ENCODE measurements at regions not wholly inside any gene's neighbourhood (a gene's known extent, or its start where the extent isn't known, plus 50 kb on each side); places are given as distances from the start of the nearest gene placed in this dataset.
"Not testable (repeated sequence)": the region's sequence is repeated elsewhere in the genome, so short reads cannot be mapped to it uniquely, and the experiment has no call there.

GRCh38 chr5:42168091-42168670 lies 243.1 kb downstream of the FBXO4 start:
- H3K4ac ChIP-seq (ENCODE audit: low read depth in 1 of 2, low read length in 2 of 2) = no peak overlapping the region
- H4K8ac ChIP-seq (ENCODE audit: low read length) = no peak overlapping the region
- no peaks in the 10 kb centered on the region for H3K9me3 ChIP-seq (ENCODE audit: control insufficient read depth, low read length)
- no peak overlapping the region for H2BK15ac ChIP-seq (ENCODE audit: low read depth, poor library complexity, severe bottlenecking)
- 11% methylated on average over 2 of the region's 3 CpGs for WGBS
- H3K36me3 ChIP-seq (ENCODE audit: control insufficient read depth in 1 of 2, insufficient read depth in 2 of 2, low read depth in 1 of 2, low read length in 2 of 2) = no peaks in the 10 kb centered on the region
- no peak overlapping the region for H3K14ac ChIP-seq (ENCODE audit: low read length in 2 of 2)
- H3K23ac ChIP-seq (ENCODE audit: low read length in 2 of 2) = no peak overlapping the region
- no peak overlapping the region for H2BK120ac ChIP-seq (ENCODE audit: low read depth, low read length)
- H2AK5ac ChIP-seq (ENCODE audit: low read length, severe bottlenecking) = no peak overlapping the region
- H3K4me1 ChIP-seq (ENCODE audit: control insufficient read depth, insufficient read depth, low read depth, low read length) = no peaks in the 10 kb centered on the region
- H3K27me3 ChIP-seq (ENCODE audit: control insufficient read depth in 1 of 2, insufficient read depth in 1 of 2, low read length in 2 of 2) = no peaks in the 10 kb centered on the region
- H2BK12ac ChIP-seq (ENCODE audit: low read length in 2 of 2) = no peak overlapping the region
- H3K27ac ChIP-seq (ENCODE audit: low read length, poor library complexity, severe bottlenecking) = no peak overlapping the region
- H3K9ac ChIP-seq (ENCODE audit: low read length) = no peak overlapping the region
- DNase-seq = no peak
- H3K4me3 ChIP-seq (ENCODE audit: insufficient read depth in 1 of 2, low read depth in 1 of 2, low read length in 2 of 2) = no peak overlapping the region
- H3K18ac ChIP-seq (ENCODE audit: low read depth in 1 of 2, low read length in 2 of 2) = no peak overlapping the region
- H2AFZ ChIP-seq (ENCODE audit: low read depth, low read length) = no peak overlapping the region
- H3K79me1 ChIP-seq (replicated peaks; ENCODE audit: low read length, poor library complexity, severe bottlenecking) = no peaks in the 10 kb centered on the region
- H2BK5ac ChIP-seq (ENCODE audit: low read depth, low read length, poor library complexity, severe bottlenecking) = no peak overlapping the region
- no peak overlapping the region for H4K91ac ChIP-seq (ENCODE audit: low read length)
- H3K4me2 ChIP-seq (ENCODE audit: low read length, poor library complexity, severe bottlenecking) = no peak overlapping the region

GRCh38 chr5:42176118-42176517 lies 247.1 kb upstream of the GHR start:
- not testable (repeated sequence) for H3K4me3 ChIP-seq (ENCODE audit: insufficient read depth in 1 of 2, low read depth in 1 of 2, low read length in 2 of 2); H3K27ac ChIP-seq (ENCODE audit: low read length, poor library complexity, severe bottlenecking); DNase-seq; H3K14ac ChIP-seq (ENCODE audit: low read length in 2 of 2); H2BK120ac ChIP-seq (ENCODE audit: low read depth, low read length); H3K18ac ChIP-seq (ENCODE audit: low read depth in 1 of 2, low read length in 2 of 2); H3K4ac ChIP-seq (ENCODE audit: low read depth in 1 of 2, low read length in 2 of 2); H3K9ac ChIP-seq (ENCODE audit: low read length); H2BK5ac ChIP-seq (ENCODE audit: low read depth, low read length, poor library complexity, severe bottlenecking); H3K9me3 ChIP-seq (ENCODE audit: control insufficient read depth, low read length); H3K4me2 ChIP-seq (ENCODE audit: low read length, poor library complexity, severe bottlenecking); H3K79me1 ChIP-seq (replicated peaks; ENCODE audit: low read length, poor library complexity, severe bottlenecking); H3K4me1 ChIP-seq (ENCODE audit: control insufficient read depth, insufficient read depth, low read depth, low read length); H2AK5ac ChIP-seq (ENCODE audit: low read length, severe bottlenecking); H3K23ac ChIP-seq (ENCODE audit: low read length in 2 of 2); H4K91ac ChIP-seq (ENCODE audit: low read length); H2AFZ ChIP-seq (ENCODE audit: low read depth, low read length); H2BK12ac ChIP-seq (ENCODE audit: low read length in 2 of 2); H3K36me3 ChIP-seq (ENCODE audit: control insufficient read depth in 1 of 2, insufficient read depth in 2 of 2, low read depth in 1 of 2, low read length in 2 of 2); H4K8ac ChIP-seq (ENCODE audit: low read length); H3K27me3 ChIP-seq (ENCODE audit: control insufficient read depth in 1 of 2, insufficient read depth in 1 of 2, low read length in 2 of 2); H2BK15ac ChIP-seq (ENCODE audit: low read depth, poor library complexity, severe bottlenecking)
- WGBS = 69% methylated on average over 3 of the region's 3 CpGs

- H3K14ac ChIP-seq (ENCODE audit: low read length in 2 of 2); H2BK5ac ChIP-seq (ENCODE audit: low read depth, low read length, poor library complexity, severe bottlenecking); H3K27me3 ChIP-seq (ENCODE audit: control insufficient read depth in 1 of 2, insufficient read depth in 1 of 2, low read length in 2 of 2); H4K91ac ChIP-seq (ENCODE audit: low read length); H3K4me2 ChIP-seq (ENCODE audit: low read length, poor library complexity, severe bottlenecking); H3K4ac ChIP-seq (ENCODE audit: low read depth in 1 of 2, low read length in 2 of 2); DNase-seq; H3K36me3 ChIP-seq (ENCODE audit: control insufficient read depth in 1 of 2, insufficient read depth in 2 of 2, low read depth in 1 of 2, low read length in 2 of 2); H2AFZ ChIP-seq (ENCODE audit: low read depth, low read length); H2AK5ac ChIP-seq (ENCODE audit: low read length, severe bottlenecking); H3K4me1 ChIP-seq (ENCODE audit: control insufficient read depth, insufficient read depth, low read depth, low read length); H3K79me1 ChIP-seq (replicated peaks; ENCODE audit: low read length, poor library complexity, severe bottlenecking); H2BK15ac ChIP-seq (ENCODE audit: low read depth, poor library complexity, severe bottlenecking); H3K4me3 ChIP-seq (ENCODE audit: insufficient read depth in 1 of 2, low read depth in 1 of 2, low read length in 2 of 2); H3K9ac ChIP-seq (ENCODE audit: low read length); H3K18ac ChIP-seq (ENCODE audit: low read depth in 1 of 2, low read length in 2 of 2); H3K23ac ChIP-seq (ENCODE audit: low read length in 2 of 2); H4K8ac ChIP-seq (ENCODE audit: low read length); H2BK120ac ChIP-seq (ENCODE audit: low read depth, low read length); H2BK12ac ChIP-seq (ENCODE audit: low read length in 2 of 2); H3K9me3 ChIP-seq (ENCODE audit: control insufficient read depth, low read length); H3K27ac ChIP-seq (ENCODE audit: low read length, poor library complexity, severe bottlenecking): not testable (repeated sequence)
- WGBS = no CpG with 5 or more reads among the region's 1 CpG
Observed at GRCh38 chr5:42179843-42180242, 243.4 kb upstream of the GHR start.

GRCh38 chr5:42216904-42217303 lies 206.3 kb upstream of the GHR start:
- no peaks in the 10 kb centered on the region for H3K79me1 ChIP-seq (replicated peaks; ENCODE audit: low read length, poor library complexity, severe bottlenecking)
- H3K4me1 ChIP-seq (ENCODE audit: control insufficient read depth, insufficient read depth, low read depth, low read length) = no peaks in the 10 kb centered on the region
- H3K4me3 ChIP-seq (ENCODE audit: insufficient read depth in 1 of 2, low read depth in 1 of 2, low read length in 2 of 2) = no peak overlapping the region
- no peaks in the 10 kb centered on the region for H3K36me3 ChIP-seq (ENCODE audit: control insufficient read depth in 1 of 2, insufficient read depth in 2 of 2, low read depth in 1 of 2, low read length in 2 of 2)
- no peak overlapping the region for H2BK5ac ChIP-seq (ENCODE audit: low read depth, low read length, poor library complexity, severe bottlenecking)
- no peak for DNase-seq
- no peak overlapping the region for H4K91ac ChIP-seq (ENCODE audit: low read length)
- H2BK12ac ChIP-seq (ENCODE audit: low read length in 2 of 2) = no peak overlapping the region
- no peaks in the 10 kb centered on the region for H3K27me3 ChIP-seq (ENCODE audit: control insufficient read depth in 1 of 2, insufficient read depth in 1 of 2, low read length in 2 of 2)
- H2AFZ ChIP-seq (ENCODE audit: low read depth, low read length) = no peak overlapping the region
- H3K27ac ChIP-seq (ENCODE audit: low read length, poor library complexity, severe bottlenecking) = no peak overlapping the region
- H3K18ac ChIP-seq (ENCODE audit: low read depth in 1 of 2, low read length in 2 of 2) = no peak overlapping the region
- H2BK120ac ChIP-seq (ENCODE audit: low read depth, low read length) = no peak overlapping the region
- H2AK5ac ChIP-seq (ENCODE audit: low read length, severe bottlenecking) = no peak overlapping the region
- no peaks in the 10 kb centered on the region for H3K9me3 ChIP-seq (ENCODE audit: control insufficient read depth, low read length)
- no peak overlapping the region for H3K14ac ChIP-seq (ENCODE audit: low read length in 2 of 2)
- H3K9ac ChIP-seq (ENCODE audit: low read length) = no peak overlapping the region
- H3K4ac ChIP-seq (ENCODE audit: low read depth in 1 of 2, low read length in 2 of 2) = no peak overlapping the region
- no peak overlapping the region for H3K4me2 ChIP-seq (ENCODE audit: low read length, poor library complexity, severe bottlenecking)
- WGBS = 87% methylated on average over 3 of the region's 4 CpGs
- H4K8ac ChIP-seq (ENCODE audit: low read length) = no peak overlapping the region
- H3K23ac ChIP-seq (ENCODE audit: low read length in 2 of 2) = no peak overlapping the region
- no peak overlapping the region for H2BK15ac ChIP-seq (ENCODE audit: low read depth, poor library complexity, severe bottlenecking)
